ENCODE measurements at regions not wholly inside any gene's neighbourhood (a gene's known extent, or its start where the extent isn't known, plus 50 kb on each side); places are given as distances from the start of the nearest gene placed in this dataset.
"Not testable (repeated sequence)": the region's sequence is repeated elsewhere in the genome, so short reads cannot be mapped to it uniquely, and the experiment has no call there.

- no peak for DNase-seq (ENCODE audit: low spot score)
- in situ Hi-C loops (cut with HindIII; ENCODE audit: low sequenced_read_pairs) = no loop called here
Measured at GRCh38 chr4:1573830-1574459, 110.2 kb downstream of the FAM53A start.

GRCh38 chr4:1572964-1573720 lies 111.0 kb downstream of the FAM53A start:
- no peak for DNase-seq (ENCODE audit: low spot score)
- in situ Hi-C loops (cut with HindIII; ENCODE audit: low sequenced_read_pairs) = no loop called here

- in situ Hi-C loops (cut with HindIII; ENCODE audit: low sequenced_read_pairs) = no loop called here
- no peak for DNase-seq (ENCODE audit: low spot score)
Measured at GRCh38 chr4:1572521-1572920, 111.6 kb downstream of the FAM53A start.

- no peak for DNase-seq (ENCODE audit: low spot score)
- in situ Hi-C loops (cut with HindIII; ENCODE audit: low sequenced_read_pairs) = no loop called here
Measured at GRCh38 chr4:1572010-1572385, 112.1 kb downstream of the FAM53A start.

GRCh38 chr4:1571165-1572009 lies 112.7 kb downstream of the FAM53A start:
- no peak for DNase-seq (ENCODE audit: low spot score)
- in situ Hi-C loops (cut with HindIII; ENCODE audit: low sequenced_read_pairs) = no loop called here

- DNase-seq (ENCODE audit: low spot score) = no peak
- in situ Hi-C loops (cut with HindIII; ENCODE audit: low sequenced_read_pairs) = no loop called here
Measured at GRCh38 chr4:1570291-1571164, 113.6 kb downstream of the FAM53A start.

DNA sequence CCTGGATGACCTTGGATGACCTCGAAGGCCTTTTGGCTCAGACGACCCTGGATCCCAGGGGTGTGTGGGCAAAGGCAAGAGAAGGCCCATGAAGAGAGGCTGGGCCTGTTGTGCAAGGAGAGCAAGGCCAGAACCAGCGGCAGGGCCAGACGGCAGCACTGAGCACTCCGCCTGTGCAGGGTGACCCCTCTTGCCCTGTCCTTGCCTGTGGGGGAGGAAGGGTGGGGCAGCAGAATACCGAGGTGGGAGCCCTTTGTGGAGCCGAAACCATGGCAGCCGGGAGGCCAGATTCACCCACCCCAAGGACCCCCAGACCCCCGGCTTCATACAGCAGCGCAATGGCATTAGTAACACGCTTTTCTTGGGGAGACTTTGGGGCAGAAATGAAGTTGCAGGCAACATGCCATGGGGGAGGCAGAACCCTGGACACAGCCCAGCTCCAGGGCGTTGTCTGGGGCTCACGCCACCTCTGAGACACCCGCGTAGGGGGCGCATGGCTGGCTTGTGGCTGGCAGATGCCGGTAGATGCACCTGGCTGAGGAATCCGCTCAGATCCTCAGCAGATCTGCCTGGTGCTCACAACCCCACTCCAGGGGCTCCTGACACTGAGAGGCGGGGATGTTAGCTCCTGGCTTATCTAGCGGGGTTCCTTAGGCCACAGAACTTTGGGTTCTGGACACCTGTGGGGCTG lies 114.5 kb downstream of the FAM53A start:
- no peak for DNase-seq (ENCODE audit: low spot score)
- in situ Hi-C loops (cut with HindIII; ENCODE audit: low sequenced_read_pairs) = no loop called here

DNA sequence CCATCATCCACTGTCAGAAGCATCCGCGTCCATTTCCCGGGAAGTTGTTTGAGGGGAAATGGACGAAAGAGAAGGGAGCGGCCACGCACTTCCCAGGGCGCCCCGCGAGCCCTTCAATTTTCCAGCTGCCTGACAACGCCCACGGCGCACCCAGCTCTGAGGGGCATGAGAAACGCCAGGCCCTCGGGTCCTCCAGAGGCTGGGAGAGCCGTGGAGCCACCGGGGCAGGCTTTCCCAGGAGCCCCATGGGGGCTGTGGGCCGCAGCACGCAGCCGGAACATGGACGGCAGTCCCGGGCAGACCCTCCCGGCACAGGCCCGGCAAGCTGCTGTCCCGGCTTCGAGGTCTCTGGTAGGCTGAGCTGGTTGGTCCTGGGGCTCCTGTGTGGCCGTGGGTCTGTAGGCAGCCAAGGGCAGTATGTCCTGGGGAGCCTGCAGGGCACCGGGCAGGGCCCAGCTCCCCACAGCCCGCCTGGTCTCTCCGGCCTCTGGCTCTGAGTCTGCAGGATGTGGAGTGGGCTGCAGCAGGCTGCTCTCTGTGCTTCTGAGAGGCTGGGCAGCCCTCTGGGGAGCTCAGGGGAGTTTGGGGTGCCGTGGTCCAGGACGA lies 115.2 kb downstream of the FAM53A start:
- in situ Hi-C loops (cut with HindIII; ENCODE audit: low sequenced_read_pairs) = no loop called here
- no peak for DNase-seq (ENCODE audit: low spot score)

DNA sequence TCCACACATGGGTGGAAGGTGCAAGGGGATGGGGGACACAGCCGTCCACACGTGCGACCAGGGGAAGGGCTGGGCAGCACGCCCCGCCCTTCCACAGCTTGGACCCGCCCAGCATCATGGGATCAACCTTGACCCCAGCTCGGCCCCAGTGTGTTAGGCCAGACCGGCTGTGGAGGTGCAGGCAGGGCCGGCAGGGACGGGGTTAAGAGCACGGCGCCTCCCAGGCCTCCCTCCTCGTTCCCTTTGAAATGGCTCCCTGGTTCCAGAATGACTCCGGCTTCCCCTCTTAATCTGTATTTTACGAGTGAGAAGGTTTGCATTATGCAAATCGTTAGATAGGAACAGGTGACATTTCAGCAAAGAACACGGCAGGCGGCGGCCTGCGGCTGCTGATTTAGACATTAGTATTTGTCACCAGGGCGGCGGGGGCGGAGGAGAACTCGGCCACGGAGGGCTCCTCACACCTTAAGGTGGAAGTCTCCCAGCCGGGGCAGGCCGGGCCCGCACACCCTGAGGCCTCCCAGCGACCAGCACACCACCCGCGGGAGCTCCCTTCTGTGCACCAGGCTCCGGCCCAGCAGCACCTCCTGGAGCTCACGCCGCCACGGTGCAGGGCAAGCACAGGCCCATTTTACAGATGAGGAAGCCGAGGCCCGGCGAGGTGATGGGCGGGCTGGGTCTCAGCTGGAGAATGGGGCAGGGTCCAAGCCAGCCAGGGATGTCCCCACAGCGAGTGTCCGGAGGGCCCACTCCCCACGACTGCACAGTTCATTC lies 116.1 kb downstream of the FAM53A start:
- in situ Hi-C loops (cut with HindIII; ENCODE audit: low sequenced_read_pairs) = no loop called here
- DNase-seq (ENCODE audit: low spot score) = no peak

DNA sequence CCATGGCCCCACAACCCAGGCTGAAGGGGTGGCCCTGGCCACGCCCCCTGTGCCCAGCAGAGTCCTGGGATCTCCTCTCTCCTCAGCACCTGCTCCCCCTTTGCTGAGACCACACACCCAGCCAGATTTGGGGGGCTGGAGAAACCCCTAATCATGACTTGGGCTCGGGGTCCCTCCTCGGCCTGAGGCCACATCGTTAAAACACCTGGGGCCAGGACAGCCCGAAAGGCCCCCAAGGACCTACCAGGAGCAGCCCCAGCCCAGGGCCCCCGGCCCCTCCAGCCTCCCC lies 116.7 kb downstream of the FAM53A start:
- in situ Hi-C loops (cut with HindIII; ENCODE audit: low sequenced_read_pairs) = no loop called here

GRCh38 chr4:1566838-1567518 lies 117.1 kb downstream of the FAM53A start:
- in situ Hi-C loops (cut with HindIII; ENCODE audit: low sequenced_read_pairs) = no loop called here
- no peak for DNase-seq (ENCODE audit: low spot score)

More for the DNA sequence above, 116.7 kb downstream of the FAM53A start:
- no peak for DNase-seq (ENCODE audit: low spot score)

GRCh38 chr4:1566301-1566837 lies 117.7 kb downstream of the FAM53A start:
- DNase-seq (ENCODE audit: low spot score); in situ Hi-C loops (cut with HindIII; ENCODE audit: low sequenced_read_pairs): not testable (repeated sequence)

- in situ Hi-C loops (cut with HindIII; ENCODE audit: low sequenced_read_pairs) = no loop called here
- DNase-seq (ENCODE audit: low spot score) = no peak
Measured at GRCh38 chr4:1565598-1566295, 118.4 kb downstream of the FAM53A start.

GRCh38 chr4:1564535-1565375 lies 119.4 kb downstream of the FAM53A start:
- in situ Hi-C loops (cut with HindIII; ENCODE audit: low sequenced_read_pairs) = no loop called here
- no peak for DNase-seq (ENCODE audit: low spot score)

- in situ Hi-C loops (cut with HindIII; ENCODE audit: low sequenced_read_pairs) = no loop called here
- DNase-seq (ENCODE audit: low spot score) = no peak
Measured at GRCh38 chr4:1563768-1564485, 120.2 kb downstream of the FAM53A start.
